SK-N-SH (cell line): ENCODE measurements at regions not wholly inside any gene's neighbourhood (a gene's known extent, or its start where the extent isn't known, plus 50 kb on each side); places are given as distances from the start of the nearest gene placed in this dataset.

Experiments used
- CTCF ChIA-PET: fragments of 300-600, 350-600 bp; formaldehyde crosslinking; extraction: SDS; loops from one replicate; lab custom pipeline; 2021; lab: Yijun Ruan, JAX
- POLR2A ChIA-PET: fragments of 350-600 bp; sonication (Branson Sonifier 250); formaldehyde crosslinking; extraction: SDS; loops from one replicate; lab custom pipeline; 2020; ENCODE audit warnings: antibody characterized with exemption, inconsistent platforms; lab: Yijun Ruan, JAX
- DNase-seq: peaks from one replicate; pipeline ENCODE4 v3.0.0; 2012
- H2AFZ ChIP-seq: fragments of 200-600 bp; sonication (generic); 2 replicates; pipeline ENCODE4 v1.8.1; 2016; ENCODE audit warnings: antibody characterized with exemption, mild to moderate bottlenecking, low read depth
- H3F3A ChIP-seq: fragments of 200-600 bp; sonication (generic); replicated peaks from 2 replicates; pipeline ENCODE3; 2016; ENCODE audit warnings: antibody characterized with exemption, mild to moderate bottlenecking; ENCODE audit not compliant: insufficient read depth
- H3K27ac ChIP-seq, 2 experiments: fragments of 200-500 bp in 1 of 2; fragments of 200-600 bp in 1 of 2; sonication (Bioruptor generic) in 1 of 2; sonication (generic), shearing (Covaris generic) in 1 of 2; 2 replicates each; pipeline versions ENCODE4 v1.5.1 to v1.6.1; 2014 to 2016; ENCODE audit warnings: low read depth in 2 of 2, inconsistent platforms in 1 of 2, low read length in 1 of 2, mild to moderate bottlenecking in 1 of 2, mixed read lengths in 1 of 2
- H3K27me3 ChIP-seq: fragments of 200-600 bp; sonication (generic), shearing (Covaris generic); 2 replicates; pipeline ENCODE4 v1.6.1; 2016; ENCODE audit warnings: mixed run types; ENCODE audit not compliant: insufficient read depth
- H3K36me3 ChIP-seq, 2 experiments: fragments of 200-500 bp in 1 of 2; fragments of 200-600 bp in 1 of 2; sonication (Bioruptor generic) in 1 of 2; sonication (generic) in 1 of 2; replicated peaks in 1 of 2; 2 replicates each; pipeline versions ENCODE3 to v1.5.1; 2014 to 2016; ENCODE audit warnings: low read length in 1 of 2, mild to moderate bottlenecking in 1 of 2; ENCODE audit not compliant: insufficient read depth in 2 of 2, control insufficient read depth in 1 of 2
- H3K4me1 ChIP-seq, 2 experiments: fragments of 200-500 bp in 1 of 2; fragments of 200-600 bp in 1 of 2; sonication (Bioruptor generic) in 1 of 2; sonication (generic), shearing (Covaris generic) in 1 of 2; 2 replicates each; pipeline versions ENCODE4 v1.5.1 to v1.6.1; 2014 to 2016; ENCODE audit warnings: low read depth in 1 of 2, low read length in 1 of 2, mixed run types in 1 of 2; ENCODE audit not compliant: insufficient read depth in 2 of 2, control insufficient read depth in 1 of 2
- H3K4me2 ChIP-seq: fragments of 200-600 bp; sonication (generic), shearing (Covaris generic); 2 replicates; pipeline ENCODE4 v1.6.1; 2017; ENCODE audit warnings: mixed run types
- H3K4me3 ChIP-seq, 2 experiments: fragments of 200-500 bp in 1 of 2; fragments of 200-600 bp in 1 of 2; sonication (Bioruptor generic) in 1 of 2; sonication (generic), shearing (Covaris generic) in 1 of 2; 2 replicates each; pipeline versions ENCODE4 v1.5.1 to v1.8.1; 2014 to 2016; ENCODE audit warnings: low read depth in 2 of 2, inconsistent platforms in 1 of 2, low read length in 1 of 2, mild to moderate bottlenecking in 1 of 2, mixed read lengths in 1 of 2, moderate library complexity in 1 of 2
- H3K79me2 ChIP-seq: fragments of 200-600 bp; sonication (generic); 2 replicates; pipeline ENCODE4 v1.8.1; 2017; ENCODE audit warnings: mild to moderate bottlenecking; ENCODE audit not compliant: insufficient read depth
- H3K9ac ChIP-seq: fragments of 200-600 bp; sonication (generic); 2 replicates; pipeline ENCODE4 v1.6.1; 2017; ENCODE audit warnings: mixed run types
- H3K9me2 ChIP-seq: fragments of 200-600 bp; sonication (generic); 2 replicates; pipeline ENCODE4 v1.6.1; 2017; ENCODE audit warnings: mixed run types
- H3K9me3 ChIP-seq: fragments of 200-600 bp; sonication (generic); 2 replicates; pipeline ENCODE4 v1.6.1; 2017; ENCODE audit warnings: mixed run types, mild to moderate bottlenecking, moderate library complexity
- H4K20me1 ChIP-seq: fragments of 200-600 bp; sonication (generic); 2 replicates; pipeline ENCODE4 v1.6.1; 2017; ENCODE audit warnings: mild to moderate bottlenecking, mixed run types; ENCODE audit not compliant: insufficient read depth
- CHD2 ChIP-seq: fragments of 150-350 bp; IDR thresholded peaks from 2 replicates; pipeline ENCODE4 v1.6.1; 2018; ENCODE audit warnings: low read length; ENCODE audit not compliant: partially characterized antibody
- ELF1 ChIP-seq: IDR thresholded peaks from 2 replicates; pipeline ENCODE4 v1.4.0; 2012
- FOSL2 ChIP-seq: IDR thresholded peaks from 2 replicates; pipeline ENCODE4 v1.4.0; 2012; ENCODE audit warnings: low read depth, mild to moderate bottlenecking, moderate library complexity, borderline replicate concordance
- FOXJ3 ChIP-seq: sonication (generic); formaldehyde crosslinking; IDR thresholded peaks from 2 replicates; pipeline ENCODE4 v1.5.1; 2020; ENCODE audit warnings: mild to moderate bottlenecking, missing genetic modification reagents
- GABPA ChIP-seq: IDR thresholded peaks from 2 replicates; pipeline ENCODE4 v1.4.0; 2012; ENCODE audit warnings: low read depth, mild to moderate bottlenecking
- NFIC ChIP-seq: IDR thresholded peaks from 2 replicates; pipeline ENCODE4 v1.4.0; 2012; ENCODE audit warnings: borderline replicate concordance
- NRF1 ChIP-seq: IDR thresholded peaks from 2 replicates; pipeline ENCODE4 v1.6.1; 2012; ENCODE audit warnings: low read depth, mild to moderate bottlenecking, low read length
- POLR2AphosphoS5 ChIP-seq: IDR thresholded peaks from 2 replicates; pipeline ENCODE4 v1.6.1; 2012; ENCODE audit warnings: low read depth, low read length
- RXRA ChIP-seq: IDR thresholded peaks from 2 replicates; pipeline ENCODE4 v1.4.0; 2012; ENCODE audit warnings: low read depth, mild to moderate bottlenecking, borderline replicate concordance
- SIN3A ChIP-seq: IDR thresholded peaks from 2 replicates; pipeline ENCODE4 v1.6.1; 2012; ENCODE audit warnings: low read depth, mild to moderate bottlenecking, low read length, moderate library complexity, borderline replicate concordance
- TAF1 ChIP-seq: IDR thresholded peaks from 2 replicates; pipeline ENCODE4 v1.6.1; 2012; ENCODE audit warnings: low read depth, mild to moderate bottlenecking, low read length, moderate library complexity, borderline replicate concordance
- YY1 ChIP-seq: IDR thresholded peaks from 2 replicates; pipeline ENCODE4 v1.4.0; 2012; ENCODE audit warnings: low read depth, mild to moderate bottlenecking
- ZBTB33 ChIP-seq: IDR thresholded peaks from 2 replicates; pipeline ENCODE4 v1.4.0; 2012; ENCODE audit warnings: low read depth, borderline replicate concordance
- WGBS: methylation state at CpG from one replicate; pipeline ENCODE4 v1.1.6; 2017; ENCODE audit warnings: low lambda C conversion rate; 5-methylcytosine and 5-hydroxymethylcytosine counted together
- TF ChIP-seq, protein P1 (sequence below): fragments of 200-600 bp; sonication (generic); IDR thresholded peaks from 2 replicates; pipeline ENCODE4 v1.6.1; 2017; ENCODE audit warnings: antibody characterized with exemption, mild to moderate bottlenecking, moderate library complexity
- TF ChIP-seq, protein P2 (sequence below): fragments of 150-350 bp; IDR thresholded peaks from 2 replicates; pipeline ENCODE4 v1.6.1; 2017; ENCODE audit warnings: antibody characterized with exemption, low read length, low read depth, borderline replicate concordance
- TF ChIP-seq, protein P3 (sequence below): IDR thresholded peaks from 2 replicates; pipeline ENCODE4; 2012

DNA sequence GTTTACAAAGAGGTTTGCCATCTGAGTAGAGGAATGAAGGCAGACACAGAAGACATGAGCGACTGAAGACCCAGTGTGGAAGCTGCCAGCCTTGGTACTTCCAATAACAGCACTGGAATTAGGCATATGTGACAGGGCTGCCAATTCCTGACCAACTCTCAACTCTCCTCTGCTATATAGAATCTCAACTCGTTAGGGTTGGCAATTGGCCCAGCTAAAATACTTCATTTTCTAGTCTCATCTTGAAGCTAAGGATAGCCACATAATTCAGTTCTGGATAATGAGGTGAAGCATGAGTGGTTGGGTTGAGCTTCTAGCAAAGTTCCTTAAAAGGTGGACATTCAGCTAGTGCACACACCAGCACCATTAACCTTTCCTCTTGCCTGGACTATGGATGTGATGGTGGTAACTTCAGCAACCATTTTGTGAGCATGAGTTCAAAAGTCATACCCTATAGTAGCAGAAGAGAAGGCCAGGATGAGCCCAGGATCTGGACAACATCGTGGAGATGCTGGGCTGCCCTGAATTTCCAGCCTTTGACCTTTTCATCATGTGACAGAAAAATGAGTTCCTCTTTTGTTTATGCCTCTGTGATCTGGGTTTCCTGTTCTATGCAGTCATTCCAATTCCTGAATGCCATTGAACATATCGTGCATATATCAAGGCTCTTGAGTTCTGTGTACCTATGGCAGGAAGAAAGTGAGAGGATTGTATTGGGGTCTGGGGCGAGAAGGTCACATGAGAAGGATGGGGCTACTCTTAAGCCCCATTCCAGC lies 68.1 kb upstream of the HAAO start:
- Histone ChIP-seq H3K4me3 (no peak overlapping the region), H3K9ac (no peak overlapping the region), H3K9me3 (no peaks in the 10 kb centered on the region), H4K20me1 (no peaks in the 10 kb centered on the region), H2AFZ (no peak overlapping the region), H3K4me2 (no peak overlapping the region), H3K27ac (no peak overlapping the region), H3K9me2 (no peaks in the 10 kb centered on the region), H3F3A (peaks cover 6% of the 10 kb centered on the region), H3K79me2 (no peaks in the 10 kb centered on the region), H3K36me3 (no peaks in the 10 kb centered on the region), H3K27me3 (no peaks in the 10 kb centered on the region), H3K4me1 (peaks cover 0 to 22% of the 10 kb centered on the region in 2 experiments; a peak in 1 of 4 replicates)
- TF ChIP-seq POLR2AphosphoS5 = no peak
- TF ChIP-seq NFIC = no peak
- no peak for TF ChIP-seq FOXJ3
- no peak for TF ChIP-seq FOSL2
- no peak for TF ChIP-seq RXRA
- no peak for TF ChIP-seq ELF1
- ChIA-PET POLR2A (no interaction called here), CTCF (interaction anchor here (0.6 to 5.5 kb wide), 19 partner anchors 10 to 748 kb away, joined by 3 to 53 read pairs (median 7); partner anchors contain the start of gene ZFP36L2)
- 72% methylated on average over 5 of the region's 5 CpGs for WGBS
- DNase-seq = no peak

DNA sequence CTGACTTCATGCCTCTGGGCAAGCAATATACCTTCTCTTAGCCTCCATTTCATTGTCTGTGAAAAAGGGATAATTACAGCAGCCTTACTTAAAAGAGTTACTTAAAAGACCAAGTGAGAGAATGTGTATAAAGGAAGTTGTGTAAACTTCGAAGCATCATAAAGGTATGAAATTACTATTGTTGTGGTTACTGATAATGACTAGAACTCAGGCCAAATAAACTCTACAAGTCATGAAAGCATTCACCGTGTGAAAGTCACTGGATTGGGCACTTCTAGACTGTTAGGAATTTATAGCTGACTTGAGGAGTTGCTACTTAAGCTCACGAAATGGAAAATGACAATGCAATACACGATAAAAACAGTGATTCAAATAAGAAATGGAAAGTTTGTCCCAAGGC lies 67.4 kb upstream of the HAAO start:
- 83% methylated on average over 4 of the region's 4 CpGs for WGBS
- Histone ChIP-seq H3K9me3 (no peaks in the 10 kb centered on the region), H4K20me1 (no peaks in the 10 kb centered on the region), H3K9ac (no peak overlapping the region), H2AFZ (no peak overlapping the region), H3K4me1 (peaks cover 0 to 22% of the 10 kb centered on the region in 2 experiments; a peak in 1 of 4 replicates), H3K36me3 (no peaks in the 10 kb centered on the region), H3K27me3 (no peaks in the 10 kb centered on the region), H3K4me3 (no peak overlapping the region), H3K79me2 (no peaks in the 10 kb centered on the region), H3F3A (peaks cover 6% of the 10 kb centered on the region), H3K4me2 (no peak overlapping the region), H3K27ac (no peak overlapping the region), H3K9me2 (no peaks in the 10 kb centered on the region)
- DNase-seq = no peak
- ChIA-PET CTCF (interaction anchor here (0.6 to 5.5 kb wide), 36 partner anchors 8 to 749 kb away, joined by 3 to 53 read pairs (median 4); partner anchors contain the start of gene ZFP36L2), POLR2A (no interaction called here)
- TF ChIP-seq CHD2 (no peak), POLR2AphosphoS5 (no peak), GABPA (no peak), NRF1 (no peak), TAF1 (no peak), YY1 (no peak), ZBTB33 (no peak), SIN3A (no peak)
- TF ChIP-seq, protein P1, sequence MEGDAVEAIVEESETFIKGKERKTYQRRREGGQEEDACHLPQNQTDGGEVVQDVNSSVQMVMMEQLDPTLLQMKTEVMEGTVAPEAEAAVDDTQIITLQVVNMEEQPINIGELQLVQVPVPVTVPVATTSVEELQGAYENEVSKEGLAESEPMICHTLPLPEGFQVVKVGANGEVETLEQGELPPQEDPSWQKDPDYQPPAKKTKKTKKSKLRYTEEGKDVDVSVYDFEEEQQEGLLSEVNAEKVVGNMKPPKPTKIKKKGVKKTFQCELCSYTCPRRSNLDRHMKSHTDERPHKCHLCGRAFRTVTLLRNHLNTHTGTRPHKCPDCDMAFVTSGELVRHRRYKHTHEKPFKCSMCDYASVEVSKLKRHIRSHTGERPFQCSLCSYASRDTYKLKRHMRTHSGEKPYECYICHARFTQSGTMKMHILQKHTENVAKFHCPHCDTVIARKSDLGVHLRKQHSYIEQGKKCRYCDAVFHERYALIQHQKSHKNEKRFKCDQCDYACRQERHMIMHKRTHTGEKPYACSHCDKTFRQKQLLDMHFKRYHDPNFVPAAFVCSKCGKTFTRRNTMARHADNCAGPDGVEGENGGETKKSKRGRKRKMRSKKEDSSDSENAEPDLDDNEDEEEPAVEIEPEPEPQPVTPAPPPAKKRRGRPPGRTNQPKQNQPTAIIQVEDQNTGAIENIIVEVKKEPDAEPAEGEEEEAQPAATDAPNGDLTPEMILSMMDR = no peak
- TF ChIP-seq, protein P2, sequence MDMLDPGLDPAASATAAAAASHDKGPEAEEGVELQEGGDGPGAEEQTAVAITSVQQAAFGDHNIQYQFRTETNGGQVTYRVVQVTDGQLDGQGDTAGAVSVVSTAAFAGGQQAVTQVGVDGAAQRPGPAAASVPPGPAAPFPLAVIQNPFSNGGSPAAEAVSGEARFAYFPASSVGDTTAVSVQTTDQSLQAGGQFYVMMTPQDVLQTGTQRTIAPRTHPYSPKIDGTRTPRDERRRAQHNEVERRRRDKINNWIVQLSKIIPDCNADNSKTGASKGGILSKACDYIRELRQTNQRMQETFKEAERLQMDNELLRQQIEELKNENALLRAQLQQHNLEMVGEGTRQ = no peak
- TF ChIP-seq, protein P3, sequence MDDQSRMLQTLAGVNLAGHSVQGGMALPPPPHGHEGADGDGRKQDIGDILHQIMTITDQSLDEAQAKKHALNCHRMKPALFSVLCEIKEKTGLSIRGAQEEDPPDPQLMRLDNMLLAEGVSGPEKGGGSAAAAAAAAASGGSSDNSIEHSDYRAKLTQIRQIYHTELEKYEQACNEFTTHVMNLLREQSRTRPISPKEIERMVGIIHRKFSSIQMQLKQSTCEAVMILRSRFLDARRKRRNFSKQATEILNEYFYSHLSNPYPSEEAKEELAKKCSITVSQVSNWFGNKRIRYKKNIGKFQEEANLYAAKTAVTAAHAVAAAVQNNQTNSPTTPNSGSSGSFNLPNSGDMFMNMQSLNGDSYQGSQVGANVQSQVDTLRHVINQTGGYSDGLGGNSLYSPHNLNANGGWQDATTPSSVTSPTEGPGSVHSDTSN = no peak
